ENCODE measurements at regions not wholly inside any gene's neighbourhood (a gene's known extent, or its start where the extent isn't known, plus 50 kb on each side); places are given as distances from the start of the nearest gene placed in this dataset.
A peak's percentile ranks its signal among the peaks of the same experiment; 100 is the strongest.
"Not testable (repeated sequence)": the region's sequence is repeated elsewhere in the genome, so short reads cannot be mapped to it uniquely, and the experiment has no call there.

GRCh38 chr20:30488941-30489613 is 768.4 kb upstream of the DEFB115 start:
- no peaks in the 10 kb centered on the region for H3K9me3 ChIP-seq (ENCODE audit: insufficient read depth, low read depth)
- no peak overlapping the region for H3K27ac ChIP-seq
- no peaks in the 10 kb centered on the region for H3K9me2 ChIP-seq (ENCODE audit: insufficient read depth)
- DNase-seq, result no peak
- no peak overlapping the region for H2AFZ ChIP-seq
- TF ChIP-seq EZH2 (IDR thresholded peaks at IDR 0.05; ENCODE audit: low read depth), result no peak
- no peak for TF ChIP-seq CTCF (conservative IDR thresholded peaks at IDR 0.05)
- no peaks in the 10 kb centered on the region for H3K27me3 ChIP-seq (ENCODE audit: insufficient read depth, low read depth)
- H3K36me3 ChIP-seq (ENCODE audit: low read depth), result no peaks in the 10 kb centered on the region
- no peaks in the 10 kb centered on the region for H3K4me1 ChIP-seq (replicated peaks; ENCODE audit: insufficient read depth)
- no TSS peak for BruUV-seq (replicated peaks)
- CTCF ChIA-PET, result no interaction called here
- POLR2A ChIA-PET (ENCODE audit: unreplicated experiment), result no interaction called here
- H3K4me2 ChIP-seq, result no peak overlapping the region
- no peaks in the 10 kb centered on the region for H4K20me1 ChIP-seq (ENCODE audit: insufficient read depth)
- no peaks in the 10 kb centered on the region for H3K79me2 ChIP-seq (ENCODE audit: low read depth)
- H3F3A ChIP-seq (ENCODE audit: insufficient read depth, low read depth), result no peaks in the 10 kb centered on the region
- no peak overlapping the region for H3K4me3 ChIP-seq
- intact Hi-C loops (cut with micrococcal nuclease; ENCODE audit: unreplicated experiment), result no loop called here

GRCh38 chr20:30489614-30490003 is 767.9 kb upstream of the DEFB115 start:
- Histone ChIP-seq H3K4me1 (replicated peaks; ENCODE audit: insufficient read depth) (no peaks in the 10 kb centered on the region), H3K79me2 (ENCODE audit: low read depth) (no peaks in the 10 kb centered on the region), H3K9me3 (ENCODE audit: insufficient read depth, low read depth) (no peaks in the 10 kb centered on the region), H3K4me3 (no peak overlapping the region), H3K27me3 (ENCODE audit: insufficient read depth, low read depth) (peaks cover 3% of the 10 kb centered on the region), H2AFZ (no peak overlapping the region), H3F3A (ENCODE audit: insufficient read depth, low read depth) (no peaks in the 10 kb centered on the region), H3K9me2 (ENCODE audit: insufficient read depth) (no peaks in the 10 kb centered on the region), H3K4me2 (no peak overlapping the region), H3K36me3 (ENCODE audit: low read depth) (no peaks in the 10 kb centered on the region), H4K20me1 (ENCODE audit: insufficient read depth) (no peaks in the 10 kb centered on the region), H3K27ac (no peak overlapping the region)
- no peak for DNase-seq
- no TSS peak for BruUV-seq (replicated peaks)
- POLR2A ChIA-PET (ENCODE audit: unreplicated experiment), result no interaction called here
- TF ChIP-seq CTCF (conservative IDR thresholded peaks at IDR 0.05), result no peak
- TF ChIP-seq EZH2 (IDR thresholded peaks at IDR 0.05; ENCODE audit: low read depth), result no peak
- CTCF ChIA-PET, result no interaction called here
- intact Hi-C loops (cut with micrococcal nuclease; ENCODE audit: unreplicated experiment), result no loop called here

GRCh38 chr20:30491016-30491415 is 766.4 kb upstream of the DEFB115 start:
- BruUV-seq (replicated peaks), result no TSS peak
- POLR2A ChIA-PET (ENCODE audit: unreplicated experiment), result no interaction called here

GRCh38 chr20:30496656-30497055 is 760.8 kb upstream of the DEFB115 start:
- H3K27ac ChIP-seq; DNase-seq; H3K9me3 ChIP-seq (ENCODE audit: insufficient read depth, low read depth); CTCF ChIA-PET; H3K4me1 ChIP-seq (replicated peaks; ENCODE audit: insufficient read depth); BruUV-seq (replicated peaks); H3K79me2 ChIP-seq (ENCODE audit: low read depth); H4K20me1 ChIP-seq (ENCODE audit: insufficient read depth); H3K36me3 ChIP-seq (ENCODE audit: low read depth); POLR2A ChIA-PET (ENCODE audit: unreplicated experiment); H3K9me2 ChIP-seq (ENCODE audit: insufficient read depth); intact Hi-C loops (cut with micrococcal nuclease; ENCODE audit: unreplicated experiment); H3F3A ChIP-seq (ENCODE audit: insufficient read depth, low read depth); H2AFZ ChIP-seq: not testable (repeated sequence)
- peak overlapping the region; percentile 27 for H3K4me2 ChIP-seq
- H3K4me3 ChIP-seq, result peak overlapping the region; percentile 18; the same call in 1 of the 2 replicates
- peaks cover 22% of the 10 kb centered on the region for H3K27me3 ChIP-seq (ENCODE audit: insufficient read depth, low read depth)

More at GRCh38 chr20:30491016-30491415, 766.4 kb upstream of the DEFB115 start:
- Histone ChIP-seq H3K79me2 (ENCODE audit: low read depth) (no peaks in the 10 kb centered on the region), H3K27ac (no peak overlapping the region), H3K4me3 (no peak overlapping the region), H3F3A (ENCODE audit: insufficient read depth, low read depth) (no peaks in the 10 kb centered on the region), H3K27me3 (ENCODE audit: insufficient read depth, low read depth) (peaks cover 6% of the 10 kb centered on the region), H3K9me2 (ENCODE audit: insufficient read depth) (no peaks in the 10 kb centered on the region), H4K20me1 (ENCODE audit: insufficient read depth) (no peaks in the 10 kb centered on the region), H3K36me3 (ENCODE audit: low read depth) (no peaks in the 10 kb centered on the region), H3K4me1 (replicated peaks; ENCODE audit: insufficient read depth) (no peaks in the 10 kb centered on the region), H3K9me3 (ENCODE audit: insufficient read depth, low read depth) (no peaks in the 10 kb centered on the region), H2AFZ (no peak overlapping the region), H3K4me2 (no peak overlapping the region)
- TF ChIP-seq EZH2 (IDR thresholded peaks at IDR 0.05; ENCODE audit: low read depth) (no peak), CTCF (conservative IDR thresholded peaks at IDR 0.05) (no peak)
- DNase-seq, result no peak
- CTCF ChIA-PET, result no interaction called here
- intact Hi-C loops (cut with micrococcal nuclease; ENCODE audit: unreplicated experiment), result no loop called here

- H3K36me3 ChIP-seq (ENCODE audit: low read depth); H3K79me2 ChIP-seq (ENCODE audit: low read depth); CTCF ChIA-PET; POLR2A ChIA-PET (ENCODE audit: unreplicated experiment); DNase-seq; BruUV-seq (replicated peaks); H3K9me3 ChIP-seq (ENCODE audit: insufficient read depth, low read depth); H4K20me1 ChIP-seq (ENCODE audit: insufficient read depth); intact Hi-C loops (cut with micrococcal nuclease; ENCODE audit: unreplicated experiment); H2AFZ ChIP-seq; H3K9me2 ChIP-seq (ENCODE audit: insufficient read depth); H3K4me3 ChIP-seq; H3F3A ChIP-seq (ENCODE audit: insufficient read depth, low read depth); H3K4me1 ChIP-seq (replicated peaks; ENCODE audit: insufficient read depth); H3K27ac ChIP-seq; H3K4me2 ChIP-seq: not testable (repeated sequence)
- H3K27me3 ChIP-seq (ENCODE audit: insufficient read depth, low read depth), result peaks cover 28% of the 10 kb centered on the region
These were observed 760.3 kb upstream of the DEFB115 start for GRCh38 chr20:30497191-30497590.
